Central memory CD8-positive, alpha-beta T cell (primary cell): ENCODE measurements at regions not wholly inside any gene's neighbourhood (a gene's known extent, or its start where the extent isn't known, plus 50 kb on each side); places are given as distances from the start of the nearest gene placed in this dataset.

Experiments used
- ATAC-seq: fragments of 150-1000 bp; cut with Tn5 transposase; replicated peaks from 2 replicates; pipeline ENCODE4 v1.10.0; 2022; ENCODE audit warnings: mild to moderate bottlenecking, moderate FRiP score, moderate number of reproducible peaks; ENCODE audit not compliant: poor library complexity, severe bottlenecking; ENCODE audit errors: extremely low read depth
- DNase-seq, 2 donors: peaks; one replicate each; pipeline ENCODE4 v3.0.0; 2021; ENCODE audit warnings: low spot score in 2 of 2
- H3K27ac Mint-ChIP-seq: one replicate; pipeline ENCODE4 v1.8.0; 2022; ENCODE audit warnings: low read depth, mild to moderate bottlenecking, moderate library complexity, mixed read lengths
- H3K27me3 Mint-ChIP-seq: one replicate; pipeline ENCODE4 v1.8.0; 2022; ENCODE audit warnings: mixed read lengths
- H3K36me3 Mint-ChIP-seq: one replicate; pipeline ENCODE4 v1.8.0; 2022; ENCODE audit warnings: mild to moderate bottlenecking, moderate library complexity, mixed read lengths; ENCODE audit not compliant: insufficient read depth
- H3K4me1 Mint-ChIP-seq: one replicate; pipeline ENCODE4 v1.8.0; 2022; ENCODE audit warnings: mixed read lengths
- H3K4me3 Mint-ChIP-seq: one replicate; pipeline ENCODE4 v1.8.0; 2022; ENCODE audit warnings: mild to moderate bottlenecking, moderate library complexity, mixed read lengths
- H3K9me3 Mint-ChIP-seq: one replicate; pipeline ENCODE4 v1.8.0; 2022; ENCODE audit warnings: mixed read lengths

DNA sequence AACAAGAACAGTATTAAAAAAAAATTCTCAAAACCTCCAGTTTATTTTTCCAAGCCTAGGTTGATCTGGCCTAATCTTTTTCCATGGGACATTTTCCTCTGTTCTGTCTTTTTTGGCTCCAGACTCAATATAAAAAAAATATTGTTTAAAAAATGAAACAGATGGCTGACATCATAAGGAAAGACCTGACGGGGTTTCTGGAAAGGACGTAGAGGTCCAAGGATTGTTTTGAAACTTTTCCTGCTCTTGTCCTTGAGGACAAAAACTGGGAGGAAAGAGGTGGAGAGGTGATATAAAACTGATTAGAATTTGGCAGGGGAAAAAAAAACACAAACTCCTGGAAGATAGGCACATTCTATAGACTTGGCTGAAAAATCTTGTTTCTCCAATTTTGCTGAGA lies 211.4 kb upstream of the CDH11 start:
- no peaks in the 10 kb centered on the region for H3K4me1 Mint-ChIP-seq
- DNase-seq (no peak), ATAC-seq (no peak)
- H3K27me3 Mint-ChIP-seq = no peaks in the 10 kb centered on the region
- H3K4me3 Mint-ChIP-seq = no peak overlapping the region
- H3K9me3 Mint-ChIP-seq = peaks cover 23% of the 10 kb centered on the region
- no peak overlapping the region for H3K27ac Mint-ChIP-seq
- H3K36me3 Mint-ChIP-seq = peaks cover 2% of the 10 kb centered on the region

DNA sequence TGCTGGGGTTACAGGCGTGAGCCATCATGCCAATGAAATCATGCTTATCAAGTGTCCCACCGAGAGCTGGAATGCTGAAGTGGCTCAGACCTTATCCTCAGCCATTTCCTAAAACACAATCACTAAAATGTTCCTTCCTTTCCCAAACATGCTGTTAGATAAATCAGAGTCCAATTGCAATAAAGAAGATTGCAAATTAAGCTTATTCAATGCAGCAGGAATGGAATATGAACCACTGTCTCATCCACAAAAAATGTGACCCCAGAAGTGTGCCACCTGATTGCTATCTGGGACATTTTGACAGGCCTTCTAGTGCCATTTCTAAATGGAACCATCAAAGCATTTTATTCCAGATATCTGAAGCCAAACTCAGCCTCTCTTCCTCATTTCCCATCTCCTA lies 205.5 kb upstream of the CDH11 start:
- DNase-seq (no peak), ATAC-seq (no peak)
- Mint-ChIP-seq H3K4me3 (no peak overlapping the region), H3K27me3 (no peaks in the 10 kb centered on the region), H3K4me1 (no peaks in the 10 kb centered on the region), H3K9me3 (peaks cover 14% of the 10 kb centered on the region), H3K36me3 (peaks cover 2% of the 10 kb centered on the region), H3K27ac (no peak overlapping the region)

DNA sequence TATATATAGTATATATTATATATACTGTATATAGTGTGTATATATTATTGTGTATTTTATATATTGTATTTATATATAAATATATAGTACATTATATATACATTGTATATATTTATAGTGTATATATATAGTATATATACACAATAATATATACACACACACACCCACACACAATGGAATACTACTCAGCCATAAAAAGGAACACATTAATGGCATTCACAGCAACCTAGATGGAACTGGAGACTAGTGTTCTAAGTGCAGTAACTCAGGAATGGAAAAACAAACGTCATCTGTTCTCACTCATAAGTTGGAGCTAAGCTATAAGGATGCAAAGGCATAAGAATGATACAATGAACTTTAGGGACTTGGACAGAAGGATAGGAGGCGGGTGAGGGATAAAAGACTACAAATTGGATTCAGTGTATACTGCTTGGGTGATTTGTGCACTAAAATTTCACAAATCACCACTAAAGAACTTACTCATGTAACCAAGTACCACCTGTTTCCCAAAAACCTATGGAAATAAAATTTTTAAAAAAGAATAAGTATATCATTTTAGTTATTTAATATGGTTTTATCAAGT lies 201.9 kb upstream of the CDH11 start:
- Mint-ChIP-seq H3K4me1 (no peaks in the 10 kb centered on the region), H3K36me3 (no peaks in the 10 kb centered on the region), H3K9me3 (peaks cover 7% of the 10 kb centered on the region), H3K4me3 (no peak overlapping the region), H3K27me3 (no peaks in the 10 kb centered on the region), H3K27ac (no peak overlapping the region)
- ATAC-seq = no peak
- no peak for DNase-seq

DNA sequence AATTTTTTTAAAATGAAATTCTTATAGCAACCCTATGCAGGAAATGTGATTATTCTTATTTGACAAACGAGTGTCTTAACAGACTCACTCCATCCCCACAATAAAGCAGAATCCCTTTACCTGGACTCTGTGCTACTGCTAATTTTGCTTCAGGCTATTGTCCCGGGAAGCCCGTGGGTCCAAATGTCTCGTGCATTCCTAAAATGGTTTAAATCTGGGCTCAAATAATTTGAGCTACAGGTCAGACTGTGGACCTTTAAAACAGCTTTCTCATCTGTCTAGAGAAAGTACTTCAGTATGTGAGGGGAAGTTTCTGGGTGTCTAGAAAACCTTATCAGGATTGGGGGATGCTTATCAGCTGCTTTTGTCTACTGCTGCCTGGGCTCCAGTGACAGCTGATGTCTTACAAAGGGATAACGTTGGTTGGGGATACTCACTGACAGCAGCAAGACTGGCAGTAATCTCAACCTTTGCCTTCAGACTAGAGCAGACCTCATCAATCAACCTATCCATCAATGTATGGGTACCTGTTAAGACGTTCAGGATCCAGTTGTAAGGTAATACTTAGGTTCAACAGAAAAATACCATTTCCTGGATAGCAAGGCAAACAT lies 197.9 kb upstream of the CDH11 start:
- no peak overlapping the region for H3K4me3 Mint-ChIP-seq
- H3K4me1 Mint-ChIP-seq = no peaks in the 10 kb centered on the region
- no peak for DNase-seq
- peaks cover 10% of the 10 kb centered on the region for H3K9me3 Mint-ChIP-seq
- no peak for ATAC-seq
- no peak overlapping the region for H3K27ac Mint-ChIP-seq
- no peaks in the 10 kb centered on the region for H3K36me3 Mint-ChIP-seq
- no peaks in the 10 kb centered on the region for H3K27me3 Mint-ChIP-seq

DNA sequence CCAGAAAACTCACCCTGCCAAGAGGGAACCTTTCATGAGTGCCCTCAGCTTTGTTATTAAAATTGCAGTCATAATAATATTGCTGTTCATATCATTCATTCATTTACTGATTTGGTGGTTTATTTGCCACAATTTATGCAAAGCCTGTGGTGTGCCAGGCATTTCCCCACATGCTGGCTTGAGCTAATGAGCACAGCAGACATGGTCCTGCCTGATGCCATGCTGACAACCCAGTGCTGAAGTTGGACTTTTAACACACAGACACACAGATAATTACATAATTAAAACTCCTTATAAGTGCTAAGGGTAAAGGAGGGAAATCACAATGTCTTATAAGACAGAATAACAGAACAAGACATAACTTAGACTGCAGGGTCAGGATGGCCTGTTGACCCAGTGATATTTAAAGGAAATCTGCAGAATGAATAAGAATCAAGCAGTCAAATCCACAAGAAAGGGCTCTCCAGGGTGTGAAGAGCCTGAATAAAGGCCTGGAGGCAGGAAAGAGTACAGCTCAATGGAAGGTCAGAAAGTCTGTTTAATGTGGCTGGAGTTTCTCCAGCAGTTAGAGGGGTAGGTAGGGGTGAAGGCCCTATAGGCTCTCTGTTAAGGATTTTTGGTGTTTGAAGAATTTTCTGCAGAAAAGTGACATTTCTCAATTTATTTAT lies 196.9 kb upstream of the CDH11 start:
- no peak for ATAC-seq
- H3K4me1 Mint-ChIP-seq = no peaks in the 10 kb centered on the region
- H3K36me3 Mint-ChIP-seq = no peaks in the 10 kb centered on the region
- H3K27ac Mint-ChIP-seq = no peak overlapping the region
- H3K27me3 Mint-ChIP-seq = no peaks in the 10 kb centered on the region
- no peak for DNase-seq
- H3K9me3 Mint-ChIP-seq = peaks cover 10% of the 10 kb centered on the region
- H3K4me3 Mint-ChIP-seq = no peak overlapping the region

DNA sequence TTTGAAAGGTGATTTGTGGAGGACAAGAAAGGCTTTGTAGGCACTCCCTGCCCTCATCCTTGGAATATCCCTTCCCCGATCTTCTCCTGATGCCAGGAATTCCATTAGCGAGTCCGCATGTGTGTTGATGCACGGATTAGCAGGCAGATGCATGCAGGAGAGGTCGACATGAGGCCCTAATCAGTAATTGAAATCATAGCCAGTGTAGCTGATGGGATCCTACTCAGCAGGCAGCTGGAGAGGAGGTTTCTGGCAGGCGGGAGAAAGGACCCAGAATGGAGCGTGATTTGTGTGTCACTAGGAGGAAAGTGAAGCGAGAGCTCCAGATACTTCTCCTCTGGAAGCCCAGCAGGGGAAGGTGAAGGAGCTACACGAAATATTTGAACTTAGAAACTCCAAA lies 196.3 kb upstream of the CDH11 start:
- H3K27me3 Mint-ChIP-seq = no peaks in the 10 kb centered on the region
- DNase-seq = no peak
- no peak overlapping the region for H3K27ac Mint-ChIP-seq
- no peak for ATAC-seq
- H3K4me1 Mint-ChIP-seq = no peaks in the 10 kb centered on the region
- no peak overlapping the region for H3K4me3 Mint-ChIP-seq
- H3K9me3 Mint-ChIP-seq = peaks cover 10% of the 10 kb centered on the region
- no peaks in the 10 kb centered on the region for H3K36me3 Mint-ChIP-seq

DNA sequence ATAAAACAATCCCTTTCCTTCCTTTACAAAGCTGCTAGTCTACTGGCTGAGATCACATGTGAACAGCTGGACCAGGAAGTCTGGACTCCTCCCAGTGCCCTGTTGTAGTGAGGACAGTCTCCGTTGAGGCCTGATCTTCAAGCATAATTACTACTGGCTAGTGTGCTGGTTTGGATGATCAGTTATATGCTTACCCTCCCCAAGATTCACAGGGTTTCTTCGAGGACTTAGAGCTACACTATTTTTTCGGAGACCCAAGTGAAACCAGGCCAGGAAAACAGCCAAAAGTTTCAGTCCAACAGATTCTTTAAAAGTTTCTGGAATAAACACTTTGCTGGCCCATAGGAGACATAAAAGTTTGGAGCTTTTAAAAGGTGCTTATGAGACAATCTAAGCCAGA lies 194.9 kb upstream of the CDH11 start:
- Mint-ChIP-seq H3K4me3 (no peak overlapping the region), H3K9me3 (peaks cover 10% of the 10 kb centered on the region), H3K27ac (no peak overlapping the region), H3K36me3 (no peaks in the 10 kb centered on the region), H3K27me3 (no peaks in the 10 kb centered on the region), H3K4me1 (no peaks in the 10 kb centered on the region)
- DNase-seq = no peak
- ATAC-seq = no peak

DNA sequence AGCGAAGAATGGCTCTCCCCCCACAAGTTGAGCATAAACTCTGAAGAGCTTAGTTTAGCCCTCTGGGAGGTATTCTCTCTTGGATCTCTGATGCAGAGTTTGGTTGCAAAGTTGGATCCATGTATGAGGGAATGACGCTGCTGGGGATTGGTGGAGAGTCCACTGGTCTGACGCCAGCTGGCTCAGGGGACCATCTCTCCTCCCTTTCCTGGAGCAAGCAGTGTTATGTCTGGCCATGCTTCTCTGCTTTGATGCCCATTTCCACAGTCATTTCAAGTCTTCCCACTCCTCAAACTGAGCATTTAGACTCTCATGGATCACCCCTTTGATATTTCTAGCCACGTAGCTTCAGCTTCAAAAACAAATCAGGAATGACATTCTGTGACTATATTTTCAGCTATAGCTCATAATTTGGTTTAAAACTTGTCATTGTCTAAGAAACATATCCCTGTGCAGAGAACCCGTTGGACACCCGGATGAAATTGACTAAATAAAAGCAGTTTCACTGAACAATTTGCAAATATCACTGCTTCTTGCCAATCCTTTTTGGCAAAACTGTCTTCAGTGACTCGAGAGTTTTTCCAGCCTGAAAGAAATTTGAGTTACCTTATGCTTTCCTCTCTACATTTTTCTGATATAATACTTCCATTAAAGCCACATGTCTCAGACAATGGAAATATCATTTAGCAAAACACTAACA lies 193.4 kb upstream of the CDH11 start:
- Mint-ChIP-seq H3K4me1 (no peaks in the 10 kb centered on the region), H3K9me3 (peaks cover 10% of the 10 kb centered on the region), H3K4me3 (no peak overlapping the region), H3K27me3 (no peaks in the 10 kb centered on the region), H3K27ac (no peak overlapping the region), H3K36me3 (no peaks in the 10 kb centered on the region)
- DNase-seq (no peak), ATAC-seq (no peak)

DNA sequence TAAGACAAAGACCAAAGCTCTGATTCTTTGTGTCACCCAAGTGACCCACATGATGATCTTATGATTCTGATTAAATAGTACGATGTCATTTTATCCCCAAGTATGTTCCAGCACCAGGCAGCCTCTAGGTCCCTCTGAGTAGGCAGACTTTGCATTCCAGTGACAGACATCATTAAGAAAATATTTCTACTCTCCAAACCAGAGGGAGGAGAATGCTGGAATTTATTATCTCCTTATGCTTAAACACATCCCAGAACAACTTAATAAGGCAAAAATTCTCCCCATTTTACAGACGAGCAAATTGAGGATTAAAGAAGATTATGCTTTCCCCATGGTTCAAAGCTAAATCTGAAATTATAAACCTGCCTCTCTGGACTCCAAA lies 192.8 kb upstream of the CDH11 start:
- H3K9me3 Mint-ChIP-seq = peaks cover 10% of the 10 kb centered on the region
- H3K4me3 Mint-ChIP-seq = no peak overlapping the region
- no peaks in the 10 kb centered on the region for H3K27me3 Mint-ChIP-seq
- no peaks in the 10 kb centered on the region for H3K36me3 Mint-ChIP-seq
- ATAC-seq (no peak), DNase-seq (no peak)
- no peaks in the 10 kb centered on the region for H3K4me1 Mint-ChIP-seq
- no peak overlapping the region for H3K27ac Mint-ChIP-seq

DNA sequence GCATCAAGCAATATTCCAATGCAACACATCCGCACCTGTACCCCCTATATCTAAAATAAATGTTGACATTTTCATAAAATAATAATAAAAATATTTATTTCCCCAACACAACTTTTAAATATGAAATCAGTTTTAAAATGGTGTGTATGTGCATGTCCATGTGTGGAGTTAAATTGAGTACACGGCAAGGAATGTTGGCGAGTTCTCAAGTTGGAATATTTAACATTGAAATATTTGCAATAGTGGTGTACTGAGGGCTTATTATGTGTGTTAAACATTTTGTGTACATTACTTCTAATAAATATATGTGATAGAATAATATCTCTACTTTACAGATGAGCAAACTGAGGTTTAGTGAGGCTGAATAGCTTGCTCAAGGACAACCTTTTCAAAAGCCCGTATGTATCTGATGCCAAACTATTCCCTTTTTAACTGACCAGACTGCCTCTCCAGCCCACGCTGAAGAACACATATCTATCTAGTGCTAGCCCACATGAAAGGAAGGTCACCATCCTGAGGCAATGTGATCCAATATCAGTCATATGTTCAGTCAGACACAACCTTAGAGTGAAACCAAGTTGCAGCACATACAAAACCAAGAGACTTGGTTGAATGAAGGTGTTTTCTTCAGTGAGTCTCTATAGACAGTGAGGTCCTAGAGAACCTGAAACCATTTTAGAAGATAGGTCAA lies 192.2 kb upstream of the CDH11 start:
- no peaks in the 10 kb centered on the region for H3K36me3 Mint-ChIP-seq
- ATAC-seq = no peak
- H3K4me1 Mint-ChIP-seq = no peaks in the 10 kb centered on the region
- no peak overlapping the region for H3K4me3 Mint-ChIP-seq
- DNase-seq = no peak
- H3K27ac Mint-ChIP-seq = no peak overlapping the region
- H3K9me3 Mint-ChIP-seq = peaks cover 10% of the 10 kb centered on the region
- no peaks in the 10 kb centered on the region for H3K27me3 Mint-ChIP-seq

DNA sequence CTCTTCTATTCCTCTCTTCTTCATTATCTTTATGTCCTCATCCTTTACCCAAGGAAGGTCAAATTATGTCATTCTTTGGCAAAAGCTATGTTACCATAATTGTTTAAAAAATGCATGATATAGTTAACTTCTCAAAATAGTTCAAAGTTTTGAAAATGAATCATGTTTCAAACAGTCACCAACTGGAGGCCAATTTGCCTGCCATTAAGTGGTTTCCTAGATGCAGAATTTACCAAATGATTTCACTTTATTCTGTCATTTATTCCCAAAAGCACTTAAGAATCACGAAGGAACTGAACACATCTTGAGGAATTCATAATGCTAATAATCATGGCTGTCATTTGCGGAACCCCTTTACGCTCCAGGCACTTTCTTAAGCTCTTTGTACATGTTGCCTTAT lies 190.9 kb upstream of the CDH11 start:
- Mint-ChIP-seq H3K27me3 (no peaks in the 10 kb centered on the region), H3K4me1 (no peaks in the 10 kb centered on the region), H3K4me3 (no peak overlapping the region), H3K36me3 (no peaks in the 10 kb centered on the region), H3K9me3 (no peaks in the 10 kb centered on the region), H3K27ac (no peak overlapping the region)
- no peak for DNase-seq
- no peak for ATAC-seq

DNA sequence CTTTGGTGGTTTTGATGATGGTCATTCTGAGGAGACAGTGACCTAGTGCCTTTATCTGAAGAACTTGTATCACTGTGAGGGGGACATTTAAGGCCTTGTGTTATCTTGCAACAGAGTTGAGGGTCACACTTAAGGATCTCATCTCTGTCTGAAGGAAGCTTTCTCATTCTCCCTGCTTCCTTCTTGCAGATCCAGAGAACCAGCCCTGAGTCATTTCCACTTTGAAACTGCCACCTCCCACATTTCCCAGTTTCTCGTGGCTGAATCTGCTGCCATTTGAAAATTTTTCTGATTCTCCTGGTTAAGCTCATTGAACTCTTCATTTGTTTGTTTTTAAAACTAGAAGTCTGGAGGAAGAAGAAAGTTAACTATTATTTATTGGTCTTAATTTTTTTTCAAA lies 190.2 kb upstream of the CDH11 start:
- ATAC-seq (no peak), DNase-seq (no peak)
- H3K4me1 Mint-ChIP-seq = no peaks in the 10 kb centered on the region
- no peaks in the 10 kb centered on the region for H3K27me3 Mint-ChIP-seq
- H3K36me3 Mint-ChIP-seq = no peaks in the 10 kb centered on the region
- H3K9me3 Mint-ChIP-seq = no peaks in the 10 kb centered on the region
- no peak overlapping the region for H3K4me3 Mint-ChIP-seq
- H3K27ac Mint-ChIP-seq = no peak overlapping the region
